GM12878 (cell line): ENCODE measurements at regions not wholly inside any gene's neighbourhood (a gene's known extent, or its start where the extent isn't known, plus 50 kb on each side); places are given as distances from the start of the nearest gene placed in this dataset.

ENCODE experiments used
- ATAC-seq: fragments of 200-7000 bp; cut with Tn5 transposase; 3 replicates; pipeline ENCODE4 v1.9.1; 2020; ENCODE audit warnings: mild to moderate bottlenecking, moderate library complexity
- BruUV-seq: library from RNA; stranded (reverse); fragments of 400-500 nt; replicated peaks from 2 replicates; lab custom pipeline; 2021; lab: Mats Ljungman, UMichigan
- CTCF ChIA-PET: fragments of 300-600 bp; sonication (Branson Sonifier 250); formaldehyde crosslinking; extraction: SDS; loops from one replicate; lab custom pipeline; 2021; ENCODE audit warnings: inconsistent platforms; lab: Yijun Ruan, JAX
- POLR2A ChIA-PET: fragments of 350-600 bp; formaldehyde crosslinking; extraction: SDS; loops from one replicate; lab custom pipeline; 2021; ENCODE audit warnings: inconsistent platforms; lab: Charles Lee
- RAD21 ChIA-PET: fragments of 300-600 bp; sonication (Branson Sonifier 250); formaldehyde crosslinking; loops from one replicate; lab custom pipeline; 2023; ENCODE audit warnings: antibody characterized with exemption; ENCODE audit not compliant: unreplicated experiment; lab: Charles Lee
- SMC1A ChIA-PET: fragments of 300-600 bp; sonication (Branson Sonifier 250); formaldehyde crosslinking; loops from one replicate; lab custom pipeline; 2023; ENCODE audit not compliant: unreplicated experiment, uncharacterized antibody; lab: Charles Lee
- DNase-seq: peaks from one replicate; pipeline ENCODE4 v3.0.0-alpha.2; 2011; ENCODE audit warnings: low read depth, low spot score
- FAIRE-seq: peaks from 3 replicates; lab custom pipeline; 2011; peaks lifted over from hg19 to GRCh38; lab: Jason Lieb, UNC
- H2AFZ ChIP-seq: 2 replicates; pipeline ENCODE4 v1.6.0; 2011; ENCODE audit warnings: low read depth, low read length, control low read depth; ENCODE audit not compliant: control insufficient read depth
- H3K27ac ChIP-seq: 2 replicates; pipeline ENCODE4 v1.5.1; 2011; ENCODE audit warnings: control low read depth; ENCODE audit not compliant: control insufficient read depth, insufficient read depth
- H3K27me3 ChIP-seq, 2 experiments: replicated peaks in 1 of 2; 2 replicates each; pipeline versions ENCODE4 v1.6.0 to v1.6.1; 2011; ENCODE audit warnings: low read length in 1 of 2; ENCODE audit not compliant: control insufficient read depth in 2 of 2, insufficient read depth in 2 of 2
- H3K36me3 ChIP-seq, 2 experiments: 2 replicates each; pipeline ENCODE4 v1.5.1; 2011; ENCODE audit warnings: low read length in 1 of 2; ENCODE audit not compliant: control insufficient read depth in 2 of 2, insufficient read depth in 2 of 2
- H3K4me1 ChIP-seq: 2 replicates; pipeline ENCODE4 v1.6.1; 2011; ENCODE audit warnings: mild to moderate bottlenecking, low read length, moderate library complexity, mixed read lengths; ENCODE audit not compliant: control insufficient read depth, insufficient read depth
- H3K4me2 ChIP-seq: 2 replicates; pipeline ENCODE4 v1.6.0; 2011; ENCODE audit warnings: control low read depth; ENCODE audit not compliant: control insufficient read depth, insufficient read depth
- H3K4me3 ChIP-seq: fragments of 200-600 bp; sonication (generic); 2 replicates; pipeline ENCODE4 v1.5.1; 2016
- H3K79me2 ChIP-seq: 2 replicates; pipeline ENCODE4 v1.6.0; 2011; ENCODE audit warnings: low read length; ENCODE audit not compliant: control insufficient read depth, insufficient read depth
- H3K9ac ChIP-seq: 2 replicates; pipeline ENCODE4 v1.8.0; 2011; ENCODE audit warnings: low read length, control low read depth, mixed read lengths; ENCODE audit not compliant: control insufficient read depth, insufficient read depth
- H3K9me3 ChIP-seq: replicated peaks from 3 replicates; pipeline ENCODE4 v1.5.1; 2011; ENCODE audit warnings: mild to moderate bottlenecking, low read length; ENCODE audit not compliant: control insufficient read depth, insufficient read depth
- H4K20me1 ChIP-seq: 2 replicates; pipeline ENCODE4 v1.6.0; 2011; ENCODE audit not compliant: control insufficient read depth, insufficient read depth
- BHLHE40 ChIP-seq, 2 experiments: fragments of 450-650 bp in 1 of 2; IDR thresholded peaks; 2 replicates each; pipeline ENCODE4 v1.6.1; 2011 to 2017; ENCODE audit warnings: low read depth in 2 of 2, borderline replicate concordance in 1 of 2, improper control_type of control experiment in 1 of 2, low read length in 1 of 2, mild to moderate bottlenecking in 1 of 2
- BRCA1 ChIP-seq: IDR thresholded peaks from 2 replicates; pipeline ENCODE4 v1.6.1; 2011; ENCODE audit warnings: low read depth, low read length, improper control_type of control experiment
- DPF2 ChIP-seq: fragments of 450-650 bp; IDR thresholded peaks from 2 replicates; pipeline ENCODE4 v1.6.1; 2017; ENCODE audit warnings: mild to moderate bottlenecking
- FOS ChIP-seq: IDR thresholded peaks from 3 replicates; pipeline ENCODE4 v1.6.1; 2011; ENCODE audit warnings: borderline replicate concordance; ENCODE audit not compliant: insufficient read length; ENCODE audit errors: extremely low read depth
- MTA3 ChIP-seq: IDR thresholded peaks from 2 replicates; pipeline ENCODE4 v1.6.1; 2012; ENCODE audit warnings: low read length, inconsistent platforms, borderline replicate concordance
- NFXL1 ChIP-seq: fragments of 450-650 bp; IDR thresholded peaks from 2 replicates; pipeline ENCODE4 v1.6.1; 2017; ENCODE audit warnings: antibody characterized with exemption, mild to moderate bottlenecking, borderline replicate concordance
- POU2F2 ChIP-seq: IDR thresholded peaks from 3 replicates; pipeline ENCODE4 v1.6.1; 2011; ENCODE audit warnings: low read depth, mild to moderate bottlenecking, low read length, borderline replicate concordance
- RAD21 ChIP-seq: IDR thresholded peaks from 2 replicates; pipeline ENCODE4 v1.6.1; 2011; ENCODE audit warnings: mild to moderate bottlenecking, low read depth, low read length, moderate library complexity; ENCODE audit not compliant: insufficient read depth
- RELA ChIP-seq: fragments of 450-650 bp; IDR thresholded peaks from 2 replicates; pipeline ENCODE4 v1.8.0; 2014; ENCODE audit warnings: borderline replicate concordance; ENCODE audit not compliant: partially characterized antibody
- REST ChIP-seq: IDR thresholded peaks from 2 replicates; pipeline ENCODE4 v1.6.1; 2012; ENCODE audit warnings: mild to moderate bottlenecking, low read depth, low read length
- SPI1 ChIP-seq: IDR thresholded peaks from 2 replicates; pipeline ENCODE4 v1.6.1; 2011; ENCODE audit warnings: low read depth, mild to moderate bottlenecking, low read length, moderate library complexity, borderline replicate concordance; ENCODE audit not compliant: insufficient read depth
- TCF3 ChIP-seq: IDR thresholded peaks from 2 replicates; pipeline ENCODE4 v1.6.1; 2012; ENCODE audit warnings: low read depth, mild to moderate bottlenecking, low read length, borderline replicate concordance; ENCODE audit not compliant: insufficient read depth
- USF2 ChIP-seq: IDR thresholded peaks from 2 replicates; pipeline ENCODE4 v1.6.1; 2011; ENCODE audit warnings: low read depth, low read length, improper control_type of control experiment, borderline replicate concordance
- ZNF207 ChIP-seq: fragments of 450-650 bp; IDR thresholded peaks from 2 replicates; pipeline ENCODE4 v1.6.1; 2014; ENCODE audit warnings: antibody characterized with exemption, mild to moderate bottlenecking, borderline replicate concordance
- ZNF622 ChIP-seq: fragments of 450-650 bp; IDR thresholded peaks from 2 replicates; pipeline ENCODE4 v1.6.1; 2017; ENCODE audit warnings: mild to moderate bottlenecking, inconsistent platforms
- WGBS: methylation state at CpG from one replicate; pipeline ENCODE4 v1.1.6; 2016; ENCODE audit warnings: low lambda C conversion rate; ENCODE audit not compliant: insufficient replicate concordance, insufficient coverage; ENCODE audit errors: missing lambda C conversion rate; 5-methylcytosine and 5-hydroxymethylcytosine counted together
- in situ Hi-C: fragments of 300-500 bp; cut with MboI; formaldehyde crosslinking; loops from 9 replicates; pipeline ENCODE4 v1.14.3; 2018; ENCODE audit warnings: mixed read lengths
- intact Hi-C: fragments of 100-400 bp; cut with micrococcal nuclease; formaldehyde crosslinking; loops from one replicate; pipeline ENCODE4 v1.14.2; 2022; ENCODE audit not compliant: unreplicated experiment

- no peak for TF ChIP-seq ZNF622
- TF ChIP-seq DPF2 = no peak
- no peak for TF ChIP-seq RAD21
- TF ChIP-seq, all 136 proteins: peak for 0
- H4K20me1 ChIP-seq = no peaks in the 10 kb centered on the region
- H3K9ac ChIP-seq = no peak overlapping the region
- intact Hi-C loops (no loop called here), in situ Hi-C loops (no loop called here)
- SMC1A ChIA-PET = no interaction called here
- no peak overlapping the region for H3K4me3 ChIP-seq
- no peaks in the 10 kb centered on the region; a peak in 1 of 4 replicates for H3K27me3 ChIP-seq
- RAD21 ChIA-PET = no interaction called here
- no peaks in the 10 kb centered on the region for H3K9me3 ChIP-seq
- no peak overlapping the region for H2AFZ ChIP-seq
- CTCF ChIA-PET = no interaction called here
- no peaks in the 10 kb centered on the region for H3K4me1 ChIP-seq
- no peak for DNase-seq
- no peaks in the 10 kb centered on the region for H3K79me2 ChIP-seq
- POLR2A ChIA-PET = no interaction called here
- H3K36me3 ChIP-seq = no peaks in the 10 kb centered on the region
- no TSS peak for BruUV-seq
- FAIRE-seq = no peak
- H3K27ac ChIP-seq = no peak overlapping the region
- no peak overlapping the region for H3K4me2 ChIP-seq
- 6% methylated on average over 2 of the region's 2 CpGs for WGBS
- no peak for ATAC-seq
These were observed 75.1 kb downstream of the FOXI2 start for GRCh38 chr10:127812041-127812440.

GRCh38 chr10:127813290-127813689, 76.3 kb downstream of the FOXI2 start:
- Histone ChIP-seq H2AFZ (no peak overlapping the region), H3K27me3 (no peaks in the 10 kb centered on the region; a peak in 1 of 4 replicates), H3K4me1 (no peaks in the 10 kb centered on the region), H3K9me3 (no peaks in the 10 kb centered on the region), H3K4me3 (no peak overlapping the region), H3K9ac (no peak overlapping the region), H3K27ac (no peak overlapping the region), H3K36me3 (no peaks in the 10 kb centered on the region), H3K4me2 (no peak overlapping the region), H4K20me1 (no peaks in the 10 kb centered on the region), H3K79me2 (no peaks in the 10 kb centered on the region)
- intact Hi-C loops = no loop called here
- ATAC-seq = no peak
- DNase-seq = no peak
- CTCF ChIA-PET = interaction anchor here (1.2 kb wide), 1 partner anchor 9 kb away, joined by 3 read pairs; no protein-coding TSS in a partner anchor
- RAD21 ChIA-PET = no interaction called here
- in situ Hi-C loops = no loop called here
- POLR2A ChIA-PET = no interaction called here
- BruUV-seq = no TSS peak
- 3% methylated on average over 2 of the region's 2 CpGs for WGBS
- SMC1A ChIA-PET = no interaction called here
- no peak for FAIRE-seq
- TF ChIP-seq TCF3 = no peak
- TF ChIP-seq FOS = no peak
- TF ChIP-seq REST = no peak
- TF ChIP-seq RELA = no peak
- no peak for TF ChIP-seq ZNF207
- TF ChIP-seq USF2 = no peak
- TF ChIP-seq BHLHE40 (IDR thresholded peaks at IDR 0.05; ENCODE audit: borderline replicate concordance in 1 of 2, low read depth in 2 of 2, low read length in 1 of 2) = no peak
- TF ChIP-seq SPI1 = no peak
- no peak for TF ChIP-seq NFXL1
- TF ChIP-seq MTA3 = no peak
- no peak for TF ChIP-seq BRCA1
- no peak for TF ChIP-seq POU2F2
